ENCODE measurements at regions not wholly inside any gene's neighbourhood (a gene's known extent, or its start where the extent isn't known, plus 50 kb on each side); places are given as distances from the start of the nearest gene placed in this dataset.

- Histone ChIP-seq H3K9me3 (no peaks in the 10 kb centered on the region), H3K27ac (no peak overlapping the region), H3K4me3 (no peak overlapping the region), H3K4me1 (no peaks in the 10 kb centered on the region), H3K36me3 (no peaks in the 10 kb centered on the region), H3K27me3 (no peaks in the 10 kb centered on the region)
- no peak for DNase-seq (ENCODE audit: extremely low spot score in 2 of 2)
- intact Hi-C loops (cut with DNase I) = no loop called here
- TF ChIP-seq CTCF (IDR thresholded peaks at IDR 0.05) (no peak), POLR2A (IDR thresholded peaks at IDR 0.05) (no peak), POLR2AphosphoS5 (IDR thresholded peaks at IDR 0.05; ENCODE audit: insufficient read depth in 1 of 2, low read depth in 1 of 2) (no peak)
These were observed 543.1 kb upstream of the MBL2 start for GRCh38 chr10:53315709-53316108.

DNA sequence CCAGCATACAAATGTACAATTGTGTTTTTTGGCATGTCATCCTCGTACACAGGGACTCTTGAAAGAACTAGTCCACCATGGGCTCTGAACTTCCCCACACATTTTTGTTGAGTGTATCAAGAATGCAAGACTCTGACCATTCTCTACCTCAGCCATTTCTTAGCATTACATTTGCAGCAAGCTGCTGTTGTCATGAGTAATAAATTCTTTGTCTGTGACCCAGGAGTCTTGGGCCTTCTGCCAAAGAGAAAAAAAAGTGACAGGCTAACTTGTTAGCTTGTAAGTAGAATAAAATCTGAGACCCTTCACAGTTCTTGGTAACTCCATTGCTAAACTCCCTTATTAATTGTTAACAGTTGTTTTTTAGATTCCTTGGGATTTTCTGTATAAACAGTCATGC lies 542.3 kb upstream of the MBL2 start:
- Histone ChIP-seq H3K4me3 (no peak overlapping the region), H3K4me1 (no peaks in the 10 kb centered on the region), H3K36me3 (no peaks in the 10 kb centered on the region), H3K27ac (no peak overlapping the region), H3K9me3 (no peaks in the 10 kb centered on the region), H3K27me3 (no peaks in the 10 kb centered on the region)
- no peak for DNase-seq (ENCODE audit: extremely low spot score in 2 of 2)
- intact Hi-C loops (cut with DNase I) = no loop called here
- TF ChIP-seq POLR2AphosphoS5 (IDR thresholded peaks at IDR 0.05; ENCODE audit: insufficient read depth in 1 of 2, low read depth in 1 of 2) (no peak), CTCF (IDR thresholded peaks at IDR 0.05) (no peak), POLR2A (IDR thresholded peaks at IDR 0.05) (no peak)

- Histone ChIP-seq H3K9me3 (no peaks in the 10 kb centered on the region), H3K4me1 (no peaks in the 10 kb centered on the region), H3K27me3 (no peaks in the 10 kb centered on the region), H3K36me3 (no peaks in the 10 kb centered on the region), H3K4me3 (no peak overlapping the region), H3K27ac (no peak overlapping the region)
- intact Hi-C loops (cut with DNase I) = no loop called here
- no peak for DNase-seq (ENCODE audit: extremely low spot score in 2 of 2)
- TF ChIP-seq CTCF (IDR thresholded peaks at IDR 0.05) (no peak), POLR2AphosphoS5 (IDR thresholded peaks at IDR 0.05; ENCODE audit: insufficient read depth in 1 of 2, low read depth in 1 of 2) (no peak), POLR2A (IDR thresholded peaks at IDR 0.05) (no peak)
These were observed 525.9 kb upstream of the MBL2 start for GRCh38 chr10:53298443-53298842.

DNA sequence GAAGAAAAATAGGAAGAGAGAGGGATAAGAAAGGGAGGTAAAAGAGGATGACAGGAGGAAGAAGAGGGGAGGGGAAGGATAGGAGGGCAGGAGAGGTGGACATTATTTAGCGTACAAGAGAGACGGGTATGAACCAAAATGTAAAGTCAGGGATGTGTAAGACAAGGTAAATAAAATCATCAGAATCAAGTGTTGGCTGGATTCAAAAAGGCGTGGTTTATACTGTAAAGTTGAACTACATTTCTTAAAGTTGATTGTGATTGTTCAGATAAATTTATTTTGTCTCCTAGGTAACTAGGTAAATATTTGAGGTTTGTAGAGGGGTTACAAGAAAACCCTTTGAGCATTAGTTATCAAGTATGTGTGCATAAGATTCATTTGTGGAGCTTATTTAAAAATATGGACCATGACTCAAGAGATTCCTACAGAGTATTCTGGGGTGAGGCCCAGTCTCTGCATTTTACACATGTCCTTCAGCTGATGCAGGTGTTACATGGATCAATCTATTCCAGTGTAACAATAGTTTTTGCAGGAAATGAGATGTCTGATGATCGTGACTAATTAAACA lies 512.1 kb upstream of the MBL2 start:
- Histone ChIP-seq H3K27ac (no peak overlapping the region), H3K9me3 (no peaks in the 10 kb centered on the region), H3K36me3 (no peaks in the 10 kb centered on the region), H3K27me3 (no peaks in the 10 kb centered on the region), H3K4me3 (no peak overlapping the region), H3K4me1 (no peaks in the 10 kb centered on the region)
- intact Hi-C loops (cut with DNase I) = no loop called here
- DNase-seq (ENCODE audit: extremely low spot score in 2 of 2) = no peak
- TF ChIP-seq POLR2A (IDR thresholded peaks at IDR 0.05) (no peak), CTCF (IDR thresholded peaks at IDR 0.05) (no peak)

- H3K36me3 ChIP-seq = no peaks in the 10 kb centered on the region
These were observed 504.2 kb upstream of the MBL2 start for GRCh38 chr10:53276797-53277196.

More at GRCh38 chr10:53276797-53277196, 504.2 kb upstream of the MBL2 start:
- DNase-seq (ENCODE audit: extremely low spot score in 2 of 2) = no peak
- Histone ChIP-seq H3K4me3 (no peak overlapping the region), H3K27me3 (no peaks in the 10 kb centered on the region), H3K9me3 (no peaks in the 10 kb centered on the region), H3K4me1 (no peaks in the 10 kb centered on the region), H3K27ac (no peak overlapping the region)
- intact Hi-C loops (cut with DNase I) = no loop called here
- TF ChIP-seq CTCF (IDR thresholded peaks at IDR 0.05) (no peak), POLR2AphosphoS5 (IDR thresholded peaks at IDR 0.05; ENCODE audit: insufficient read depth in 1 of 2, low read depth in 1 of 2) (no peak), POLR2A (IDR thresholded peaks at IDR 0.05) (no peak)
